CD14-positive monocyte (primary cell): ENCODE measurements at regions not wholly inside any gene's neighbourhood (a gene's known extent, or its start where the extent isn't known, plus 50 kb on each side); places are given as distances from the start of the nearest gene placed in this dataset.
A peak's percentile ranks its signal among the peaks of the same experiment; 100 is the strongest.

Experiments
- DNase-seq, 3 donors: peaks; one replicate each; pipeline ENCODE4 v3.0.0-alpha.2; 2011 to 2022
- H2AFZ ChIP-seq: 2 replicates; pipeline ENCODE4 v1.6.0; 2012; ENCODE audit warnings: mild to moderate bottlenecking, low read depth, low read length, inconsistent platforms; ENCODE audit not compliant: insufficient read depth, poor library complexity, severe bottlenecking
- H3K27ac ChIP-seq, 2 donors: 1 replicate in 1 of 2; 2 replicates in 1 of 2; pipeline ENCODE4 v1.5.1; 2012 to 2013; ENCODE audit warnings: low read length in 2 of 2, control low read depth in 1 of 2, inconsistent platforms in 1 of 2, low read depth in 1 of 2, mild to moderate bottlenecking in 1 of 2
- H3K27me3 ChIP-seq, 2 donors: one replicate each; pipeline versions ENCODE4 v1.6.0 to v1.6.1; 2011 to 2013; ENCODE audit warnings: low read length in 2 of 2; ENCODE audit not compliant: control insufficient read depth in 2 of 2, insufficient read depth in 2 of 2
- H3K36me3 ChIP-seq, 2 donors: replicated peaks in 1 of 2; 1 replicate in 1 of 2; 2 replicates in 1 of 2; pipeline versions ENCODE4 v1.5.1 to v1.6.1; 2012 to 2013; ENCODE audit warnings: low read length in 2 of 2, control low read depth in 1 of 2, inconsistent platforms in 1 of 2, mild to moderate bottlenecking in 1 of 2; ENCODE audit not compliant: insufficient read depth in 2 of 2, control insufficient read depth in 1 of 2
- H3K4me1 ChIP-seq, 2 donors: 1 replicate in 1 of 2; 2 replicates in 1 of 2; pipeline versions ENCODE4 v1.5.1 to v1.6.1; 2012 to 2013; ENCODE audit warnings: low read length in 2 of 2, control low read depth in 1 of 2, inconsistent platforms in 1 of 2, mild to moderate bottlenecking in 1 of 2, moderate library complexity in 1 of 2; ENCODE audit not compliant: insufficient read depth in 2 of 2, control insufficient read depth in 1 of 2
- H3K4me2 ChIP-seq: replicated peaks from 2 replicates; pipeline ENCODE3; 2012; ENCODE audit warnings: low read length, moderate library complexity, mild to moderate bottlenecking; ENCODE audit not compliant: poor library complexity, severe bottlenecking; ENCODE audit errors: extremely low read depth
- H3K4me3 ChIP-seq, 3 experiments: fragments of 200-600 bp in 1 of 3; sonication (generic) in 1 of 3; replicated peaks in 1 of 3; 1 replicate in 2 of 3; 2 replicates in 1 of 3; pipeline ENCODE4 v1.5.1; 2011 to 2013; ENCODE audit warnings: low read length in 3 of 3, mild to moderate bottlenecking in 3 of 3, control low read depth in 2 of 3, low read depth in 2 of 3, inconsistent platforms in 1 of 3, moderate library complexity in 1 of 3
- H3K79me2 ChIP-seq: 2 replicates; pipeline ENCODE4 v1.6.0; 2012; ENCODE audit warnings: mild to moderate bottlenecking, control low read depth, inconsistent platforms, low read length, moderate library complexity; ENCODE audit not compliant: insufficient read depth
- H3K9ac ChIP-seq: 2 replicates; pipeline ENCODE4 v1.6.0; 2017; ENCODE audit warnings: low read length, mild to moderate bottlenecking; ENCODE audit not compliant: insufficient read depth, poor library complexity, severe bottlenecking
- H3K9me3 ChIP-seq, 2 donors: replicated peaks in 1 of 2; 1 replicate in 1 of 2; 2 replicates in 1 of 2; pipeline versions ENCODE4 v1.5.1 to v1.6.1; 2012 to 2013; ENCODE audit warnings: low read length in 2 of 2, control low read depth in 1 of 2; ENCODE audit not compliant: control insufficient read depth in 1 of 2, insufficient read depth in 1 of 2
- H4K20me1 ChIP-seq: 2 replicates; pipeline ENCODE4 v1.6.0; 2012; ENCODE audit warnings: mild to moderate bottlenecking, low read length, control low read depth, moderate library complexity; ENCODE audit not compliant: insufficient read depth
- H3K27ac Mint-ChIP-seq, 7 donors: one replicate each; pipeline ENCODE4 v1.8.0; 2020; ENCODE audit warnings: mild to moderate bottlenecking in 7 of 7, mixed read lengths in 7 of 7, moderate library complexity in 6 of 7, inconsistent platforms in 2 of 7
- H3K27me3 Mint-ChIP-seq, 3 donors: one replicate each; pipeline ENCODE4 v1.8.0; 2021 to 2022; ENCODE audit warnings: low read depth in 3 of 3, mild to moderate bottlenecking in 3 of 3, mixed read lengths in 3 of 3, moderate library complexity in 3 of 3, inconsistent platforms in 1 of 3
- H3K36me3 Mint-ChIP-seq, 2 donors: one replicate each; pipeline ENCODE4 v1.8.0; 2020; ENCODE audit warnings: mixed read lengths in 2 of 2, inconsistent platforms in 1 of 2, mild to moderate bottlenecking in 1 of 2
- H3K4me1 Mint-ChIP-seq: one replicate; pipeline ENCODE4 v1.8.0; 2020; ENCODE audit warnings: mild to moderate bottlenecking, mixed read lengths
- H3K4me3 Mint-ChIP-seq, 2 donors: one replicate each; pipeline ENCODE4 v1.8.0; 2020; ENCODE audit warnings: mild to moderate bottlenecking in 2 of 2, mixed read lengths in 2 of 2, moderate library complexity in 1 of 2
- H3K9me3 Mint-ChIP-seq, 7 donors: one replicate each; pipeline ENCODE4 v1.8.0; 2020 to 2022; ENCODE audit warnings: mixed read lengths in 7 of 7, mild to moderate bottlenecking in 6 of 7, moderate library complexity in 6 of 7, inconsistent platforms in 2 of 7
- WGBS: methylation state at CpG from one replicate; pipeline ENCODE4 v1.1.5; 2013; ENCODE audit warnings: missing lambda C conversion rate; ENCODE audit not compliant: insufficient coverage; 5-methylcytosine and 5-hydroxymethylcytosine counted together
- intact Hi-C, 2 donors: fragments of 100-400 bp; cut with micrococcal nuclease; formaldehyde crosslinking; loops; one replicate each; pipeline versions ENCODE4 v1.15.0 to v1.15.1; 2023
- TF ChIP-seq, protein P1 (sequence below): fragments of 200-600 bp; IDR thresholded peaks from one replicate; pipeline ENCODE4 v1.8.0; 2022; ENCODE audit warnings: antibody characterized with exemption, mild to moderate bottlenecking

DNA sequence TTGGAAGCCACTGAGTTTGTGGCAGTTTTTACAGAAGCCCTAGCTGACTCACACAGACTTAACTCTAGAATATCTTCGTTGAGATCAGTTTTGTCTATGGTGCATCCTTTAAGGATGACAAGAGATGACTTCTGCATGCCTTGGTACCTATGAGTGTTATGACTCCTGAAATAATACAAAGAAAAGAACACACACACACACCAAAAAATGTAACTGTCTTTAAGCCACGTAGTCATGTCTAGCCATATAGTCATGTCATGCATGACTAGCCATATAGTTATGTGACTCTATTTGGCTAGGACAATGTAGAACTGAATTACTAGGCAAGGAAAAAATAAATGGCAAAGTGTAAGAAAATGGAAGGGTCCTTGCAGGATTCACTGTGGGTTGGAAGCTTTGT is 447.8 kb downstream of the NLGN4X start:
- Mint-ChIP-seq H3K36me3 (no peaks in the 10 kb centered on the region), H3K4me3 (no peak overlapping the region), H3K9me3 (peaks cover 1 to 12% (median 4%) of the 10 kb centered on the region in 7 donors), H3K27me3 (no peaks in the 10 kb centered on the region), H3K27ac (no peak overlapping the region), H3K4me1 (peaks cover 9% of the 10 kb centered on the region)
- Histone ChIP-seq H4K20me1 (no peaks in the 10 kb centered on the region), H3K4me2 (no peak overlapping the region), H3K79me2 (no peaks in the 10 kb centered on the region), H3K27ac (no peak overlapping the region), H3K9ac (no peak overlapping the region), H2AFZ (no peak overlapping the region), H3K36me3 (no peaks in the 10 kb centered on the region), H3K27me3 (no peaks in the 10 kb centered on the region), H3K4me3 (no peak overlapping the region), H3K9me3 (no peaks in the 10 kb centered on the region), H3K4me1 (peaks cover 0 to 10% of the 10 kb centered on the region in 2 donors)
- TF ChIP-seq, protein P1, sequence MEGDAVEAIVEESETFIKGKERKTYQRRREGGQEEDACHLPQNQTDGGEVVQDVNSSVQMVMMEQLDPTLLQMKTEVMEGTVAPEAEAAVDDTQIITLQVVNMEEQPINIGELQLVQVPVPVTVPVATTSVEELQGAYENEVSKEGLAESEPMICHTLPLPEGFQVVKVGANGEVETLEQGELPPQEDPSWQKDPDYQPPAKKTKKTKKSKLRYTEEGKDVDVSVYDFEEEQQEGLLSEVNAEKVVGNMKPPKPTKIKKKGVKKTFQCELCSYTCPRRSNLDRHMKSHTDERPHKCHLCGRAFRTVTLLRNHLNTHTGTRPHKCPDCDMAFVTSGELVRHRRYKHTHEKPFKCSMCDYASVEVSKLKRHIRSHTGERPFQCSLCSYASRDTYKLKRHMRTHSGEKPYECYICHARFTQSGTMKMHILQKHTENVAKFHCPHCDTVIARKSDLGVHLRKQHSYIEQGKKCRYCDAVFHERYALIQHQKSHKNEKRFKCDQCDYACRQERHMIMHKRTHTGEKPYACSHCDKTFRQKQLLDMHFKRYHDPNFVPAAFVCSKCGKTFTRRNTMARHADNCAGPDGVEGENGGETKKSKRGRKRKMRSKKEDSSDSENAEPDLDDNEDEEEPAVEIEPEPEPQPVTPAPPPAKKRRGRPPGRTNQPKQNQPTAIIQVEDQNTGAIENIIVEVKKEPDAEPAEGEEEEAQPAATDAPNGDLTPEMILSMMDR, result no peak
- no CpG with 5 or more reads among the region's 2 CpGs for WGBS
- intact Hi-C loops, result no loop called here
- DNase-seq, result no peak

DNA sequence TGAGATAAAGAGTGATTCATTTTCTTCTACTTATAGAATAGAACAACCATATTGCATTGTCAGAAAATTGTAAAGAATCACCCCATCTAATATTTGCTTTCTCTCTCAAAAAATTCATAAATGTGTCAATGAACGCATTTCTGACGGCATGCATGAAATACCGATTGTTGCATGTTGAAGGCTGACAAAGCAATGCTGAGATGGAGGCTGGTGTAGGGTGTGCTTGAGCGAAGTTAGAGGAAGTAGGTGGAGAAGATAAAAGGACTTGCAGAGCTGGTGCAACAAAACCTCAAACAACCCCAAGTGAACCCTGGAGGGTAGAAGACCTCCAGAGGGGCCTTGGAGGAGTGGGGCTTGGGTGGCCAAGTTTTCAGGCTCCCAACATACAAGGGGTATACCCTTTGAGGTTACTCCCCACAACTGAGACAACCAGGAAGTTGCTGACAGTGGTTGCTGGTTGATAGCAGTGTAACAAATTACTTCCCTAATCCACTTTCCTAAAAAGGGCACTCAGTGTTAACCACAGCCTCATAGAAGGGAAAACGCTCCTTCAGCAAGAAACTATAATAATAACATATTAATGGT is 452.7 kb downstream of the NLGN4X start:
- peaks cover 28% of the 10 kb centered on the region for H3K4me1 Mint-ChIP-seq
- no CpG with 5 or more reads among the region's 5 CpGs for WGBS
- TF ChIP-seq, protein P1, result no peak

More for the DNA sequence above, 452.7 kb downstream of the NLGN4X start:
- peak overlapping the region in 1 of 2 donors; percentile 60 for H3K4me3 Mint-ChIP-seq
- peak in 2 of 3 donors; percentile 39 to 58 for DNase-seq
- no peaks in the 10 kb centered on the region for H3K36me3 Mint-ChIP-seq
- H3K4me1 ChIP-seq, result peaks cover 0 to 36% of the 10 kb centered on the region in 2 donors
- no peaks in the 10 kb centered on the region for H4K20me1 ChIP-seq
- no peaks in the 10 kb centered on the region for H3K9me3 ChIP-seq
- intact Hi-C loops, result no loop called here
- H3K9me3 Mint-ChIP-seq, result peaks cover 2 to 12% (median 7%) of the 10 kb centered on the region in 7 donors
- H3K4me3 ChIP-seq, result no peak overlapping the region
- peak overlapping the region; percentile 18 for H2AFZ ChIP-seq
- H3K79me2 ChIP-seq, result no peaks in the 10 kb centered on the region
- H3K27me3 ChIP-seq, result no peaks in the 10 kb centered on the region
- peak overlapping the region; percentile 20 for H3K9ac ChIP-seq
- peak overlapping the region in 4 of 7 donors; percentile 49 to 84 (median 70) for H3K27ac Mint-ChIP-seq
- H3K36me3 ChIP-seq, result no peaks in the 10 kb centered on the region
- peak overlapping the region; percentile 33 for H3K4me2 ChIP-seq
- H3K27me3 Mint-ChIP-seq, result no peaks in the 10 kb centered on the region
- H3K27ac ChIP-seq, result peak overlapping the region; percentile 46 to 68
